Uterus (tissue), 3 donors: ENCODE measurements at regions not wholly inside any gene's neighbourhood (a gene's known extent, or its start where the extent isn't known, plus 50 kb on each side); places are given as distances from the start of the nearest gene placed in this dataset.

Source experiments
- DNase-seq, 2 donors: peaks; one replicate each; pipeline ENCODE4 v3.0.0-alpha.2; 2019 to 2020
- H3K27ac ChIP-seq, 2 donors: fragments of 200-600 bp; sonication (generic); 1 replicate in 1 of 2; 2 replicates in 1 of 2; pipeline ENCODE4 v1.5.1; 2016 to 2018
- H3K27me3 ChIP-seq, 2 donors: fragments of 200-600 bp; sonication (generic); one replicate each; pipeline ENCODE4 v1.5.1; 2018 to 2019; ENCODE audit warnings: control low read depth in 1 of 2
- H3K36me3 ChIP-seq, 2 donors: fragments of 200-600 bp; sonication (generic); one replicate each; pipeline ENCODE4 v1.5.1; 2019; ENCODE audit warnings: control low read depth in 1 of 2
- H3K4me1 ChIP-seq, 2 donors: fragments of 200-600 bp; sonication (generic); one replicate each; pipeline ENCODE4 v1.5.1; 2018 to 2019; ENCODE audit warnings: control low read depth in 1 of 2
- H3K4me3 ChIP-seq, 2 donors: fragments of 200-600 bp; sonication (generic); 1 replicate in 1 of 2; 2 replicates in 1 of 2; pipeline ENCODE4 v1.5.1; 2018 to 2019; ENCODE audit warnings: mild to moderate bottlenecking in 1 of 2
- H3K9me3 ChIP-seq, 2 donors: fragments of 200-600 bp; sonication (generic); one replicate each; pipeline ENCODE4 v1.5.1; 2019; ENCODE audit warnings: control low read depth in 1 of 2
- CTCF ChIP-seq, 4 experiments: fragments of 200-600 bp in 2 of 4; fragments of 450-650 bp in 2 of 4; sonication (generic) in 2 of 4; IDR thresholded peaks; one replicate each; pipeline ENCODE4 v1.5.1; 2016 to 2019; ENCODE audit warnings: antibody characterized with exemption in 4 of 4, mild to moderate bottlenecking in 2 of 4, moderate library complexity in 1 of 4
- POLR2A ChIP-seq, 2 donors: fragments of 450-650 bp; IDR thresholded peaks; one replicate each; pipeline ENCODE4 v1.6.1; 2016; ENCODE audit warnings: antibody characterized with exemption in 2 of 2, mild to moderate bottlenecking in 1 of 2, moderate library complexity in 1 of 2
- intact Hi-C: fragments of 100-400 bp; cut with DNase I; formaldehyde crosslinking; loops from one replicate; pipeline ENCODE4 v1.15.1; 2023; ENCODE audit warnings: low total_unique reads
- donor health status: DM: yes; HTN: yes; CAD: no.

GRCh38 chr6:168206661-168207274, 112.8 kb downstream of the DACT2 start:
- no peak for DNase-seq
- Histone ChIP-seq H3K4me1 (no peaks in the 10 kb centered on the region), H3K4me3 (no peak overlapping the region), H3K27me3 (no peaks in the 10 kb centered on the region), H3K9me3 (no peaks in the 10 kb centered on the region), H3K27ac (no peak overlapping the region), H3K36me3 (no peaks in the 10 kb centered on the region)
- TF ChIP-seq CTCF (IDR thresholded peaks at IDR 0.05) (no peak), POLR2A (IDR thresholded peaks at IDR 0.05) (no peak)
- intact Hi-C loops: no loop called here

DNA sequence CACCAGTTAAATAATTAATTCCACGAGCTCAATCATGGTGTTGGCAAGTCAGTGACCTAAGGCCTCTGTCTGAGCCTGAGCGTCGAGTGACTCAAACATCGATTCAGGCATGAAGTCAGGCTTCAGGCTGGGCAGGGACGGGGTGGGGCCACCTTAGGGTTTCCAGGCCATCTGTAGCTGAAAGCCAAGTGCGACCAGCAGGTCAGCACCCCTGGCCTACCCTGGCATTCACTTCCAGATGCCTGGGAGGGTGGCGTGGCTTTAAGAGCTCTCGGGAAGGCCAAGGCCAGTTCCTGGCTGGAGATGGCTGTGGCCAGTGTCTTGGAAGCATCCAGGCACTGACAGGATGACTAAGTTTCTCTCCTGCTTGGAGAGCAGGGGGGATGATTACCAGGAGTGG, 113.4 kb downstream of the DACT2 start:
- intact Hi-C loops: no loop called here
- Histone ChIP-seq H3K4me3 (no peak overlapping the region), H3K36me3 (no peaks in the 10 kb centered on the region), H3K27ac (no peak overlapping the region), H3K27me3 (no peaks in the 10 kb centered on the region), H3K4me1 (no peaks in the 10 kb centered on the region), H3K9me3 (no peaks in the 10 kb centered on the region)
- TF ChIP-seq CTCF (IDR thresholded peaks at IDR 0.05) (no peak), POLR2A (IDR thresholded peaks at IDR 0.05) (no peak)
- no peak for DNase-seq

GRCh38 chr6:168201799-168202198, 117.8 kb downstream of the DACT2 start:
- no peaks in the 10 kb centered on the region for H3K9me3 ChIP-seq
- TF ChIP-seq CTCF (IDR thresholded peaks at IDR 0.05): no peak
- TF ChIP-seq POLR2A (IDR thresholded peaks at IDR 0.05): no peak
- H3K4me1 ChIP-seq: no peaks in the 10 kb centered on the region
- no peak for DNase-seq
- intact Hi-C loops: no loop called here
- H3K27me3 ChIP-seq: no peaks in the 10 kb centered on the region
- no peak overlapping the region for H3K27ac ChIP-seq
- no peak overlapping the region for H3K4me3 ChIP-seq
- H3K36me3 ChIP-seq: no peaks in the 10 kb centered on the region

DNA sequence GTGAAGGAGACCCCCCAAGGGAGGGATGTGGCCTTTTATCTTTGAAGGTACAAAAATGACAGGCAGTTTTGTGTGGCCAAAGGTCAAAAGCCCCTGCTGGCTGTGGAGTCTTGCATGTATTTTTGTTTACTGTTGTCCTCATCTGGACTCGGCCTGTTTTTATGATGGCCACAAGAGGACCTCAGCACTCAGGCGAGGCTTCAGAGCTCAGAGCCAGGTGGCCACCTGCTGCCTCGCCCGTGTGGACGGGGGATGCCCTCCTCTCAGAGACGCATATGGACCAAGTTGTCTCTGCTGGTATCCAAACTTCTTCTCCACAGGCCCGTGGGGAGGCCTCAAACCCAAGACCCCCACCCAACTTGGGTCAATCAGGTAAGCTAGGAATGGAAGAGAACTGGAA, 118.2 kb downstream of the DACT2 start:
- Histone ChIP-seq H3K27ac (no peak overlapping the region), H3K36me3 (no peaks in the 10 kb centered on the region), H3K4me3 (no peak overlapping the region), H3K9me3 (no peaks in the 10 kb centered on the region), H3K4me1 (no peaks in the 10 kb centered on the region), H3K27me3 (no peaks in the 10 kb centered on the region)
- TF ChIP-seq POLR2A (IDR thresholded peaks at IDR 0.05) (no peak), CTCF (IDR thresholded peaks at IDR 0.05) (peak in 1 of 4 experiments; percentile 14)
- intact Hi-C loops: no loop called here
- no peak for DNase-seq

GRCh38 chr6:168200571-168201134, 118.9 kb downstream of the DACT2 start:
- Histone ChIP-seq H3K9me3 (no peaks in the 10 kb centered on the region), H3K27me3 (no peaks in the 10 kb centered on the region), H3K27ac (no peak overlapping the region), H3K36me3 (no peaks in the 10 kb centered on the region), H3K4me1 (no peaks in the 10 kb centered on the region), H3K4me3 (no peak overlapping the region)
- TF ChIP-seq POLR2A (IDR thresholded peaks at IDR 0.05): no peak
- TF ChIP-seq CTCF (IDR thresholded peaks at IDR 0.05): no peak
- no peak for DNase-seq
- intact Hi-C loops: no loop called here
